Right ventricle myocardium inferior (tissue), 1 donor: ENCODE measurements at regions not wholly inside any gene's neighbourhood (a gene's known extent, or its start where the extent isn't known, plus 50 kb on each side); places are given as distances from the start of the nearest gene placed in this dataset.
A peak's percentile ranks its signal among the peaks of the same experiment; 100 is the strongest.

Experiments
- ATAC-seq: fragments of 200-7000 bp; cut with Tn5 transposase; one replicate; pipeline ENCODE4 v1.9.1; 2020; ENCODE audit warnings: mild to moderate bottlenecking, moderate library complexity
- DNase-seq: peaks from one replicate; pipeline ENCODE4 v3.0.0; 2021; ENCODE audit errors: missing footprints
- intact Hi-C: fragments of 100-400 bp; cut with DNase I; formaldehyde crosslinking; loops from one replicate; pipeline ENCODE4 v1.11.0; 2022
- donor health status: DM: no; HTN: yes; CAD: no; lungs with severe emphysema.

DNA sequence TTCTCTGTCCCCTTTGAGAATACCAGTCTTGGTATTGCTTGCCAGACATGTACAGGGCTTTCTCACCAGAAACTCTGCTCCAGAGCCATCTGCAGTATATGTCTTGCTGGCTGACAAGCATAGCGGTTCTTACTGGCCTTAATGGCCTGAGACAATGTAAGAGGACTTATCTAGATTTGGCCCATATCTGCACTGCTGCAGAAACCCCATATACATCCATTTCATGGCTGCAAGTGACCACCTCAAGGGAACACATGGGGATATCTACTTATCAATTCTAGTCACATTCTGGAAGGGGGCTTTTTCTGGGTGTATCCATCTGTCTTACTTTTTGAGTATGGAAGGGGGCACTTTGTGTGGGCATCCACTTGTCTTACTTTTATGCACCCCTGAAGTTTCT lies 375.5 kb upstream of the RBMY1B start:
- no peak for ATAC-seq
- DNase-seq: no peak
- intact Hi-C loops: no loop called here

GRCh38 chrY:21138056-21138758 lies 372.9 kb upstream of the RBMY1B start:
- DNase-seq (no peak), ATAC-seq (no peak)
- intact Hi-C loops: no loop called here

DNA sequence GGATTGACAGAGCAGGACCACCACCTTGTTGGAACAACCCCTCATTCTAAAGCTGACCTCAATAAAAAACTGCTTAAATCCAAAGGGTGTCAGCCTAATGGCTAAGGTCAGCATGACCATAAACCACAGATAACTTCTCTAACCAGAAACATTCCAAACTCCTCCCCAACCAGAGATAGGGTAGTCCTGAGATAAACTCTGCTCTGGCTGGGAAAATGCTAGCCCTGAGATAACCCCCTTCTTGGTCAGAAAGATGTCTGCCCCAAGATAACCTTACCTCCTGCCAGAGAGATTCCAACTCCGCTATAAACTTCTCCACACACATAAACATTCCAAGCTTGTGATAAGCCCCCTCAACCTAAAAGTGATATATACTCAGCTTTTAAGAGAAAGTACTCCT lies 364.8 kb upstream of the RBMY1B start:
- ATAC-seq: no peak
- DNase-seq: no peak
- intact Hi-C loops: no loop called here

DNA sequence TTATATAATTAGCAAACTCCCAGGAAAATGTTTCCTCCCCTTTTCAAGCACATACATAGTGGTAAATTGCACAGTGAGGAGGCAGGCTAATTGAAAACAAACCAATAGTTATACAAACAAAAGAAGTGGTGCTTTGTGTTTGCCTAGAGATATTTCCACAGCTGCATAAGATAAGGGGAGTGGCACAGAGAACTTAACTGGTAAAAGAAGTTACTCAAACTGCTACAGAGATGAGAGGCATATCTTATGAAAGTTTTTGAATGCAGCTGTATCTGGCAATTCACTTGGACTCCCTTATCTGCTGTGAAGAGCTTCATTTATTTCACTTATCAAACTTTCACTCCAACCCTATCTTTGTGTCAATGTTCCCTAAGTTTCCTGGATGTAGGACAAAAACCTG lies 361.2 kb upstream of the RBMY1B start:
- no peak for ATAC-seq
- no peak for DNase-seq
- intact Hi-C loops: no loop called here

DNA sequence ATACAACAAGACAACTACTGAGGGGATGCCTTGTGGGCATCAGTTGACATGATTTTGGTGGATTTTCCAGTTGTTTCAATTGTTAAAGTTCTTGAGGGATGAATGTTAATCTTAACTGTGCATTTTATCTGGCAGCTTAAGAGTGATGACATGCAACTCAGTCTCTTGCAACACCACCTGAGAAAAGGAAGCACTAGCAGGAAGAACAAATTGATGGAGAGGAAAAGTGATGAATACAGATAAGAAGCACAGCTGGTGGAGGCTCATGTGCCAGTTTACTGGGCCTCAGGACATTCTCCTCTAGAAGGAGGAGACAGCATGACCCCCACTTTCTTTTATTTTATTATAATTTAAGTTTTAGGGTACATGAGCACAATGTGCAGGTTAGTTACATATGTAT lies 341.3 kb upstream of the RBMY1B start:
- intact Hi-C loops: no loop called here
- ATAC-seq (no peak), DNase-seq (no peak)

GRCh38 chrY:21174697-21175463 lies 336.3 kb upstream of the RBMY1B start:
- no peak for ATAC-seq
- DNase-seq: no peak
- intact Hi-C loops: no loop called here

GRCh38 chrY:21175505-21175904 lies 335.6 kb upstream of the RBMY1B start:
- DNase-seq (no peak), ATAC-seq (no peak)
- intact Hi-C loops: no loop called here

- DNase-seq: no peak
- intact Hi-C loops: no loop called here
- no peak for ATAC-seq
These were observed 333.8 kb upstream of the RBMY1B start for GRCh38 chrY:21177306-21177800.

GRCh38 chrY:21178281-21178680 lies 332.9 kb upstream of the RBMY1B start:
- ATAC-seq: no peak
- DNase-seq: no peak
- intact Hi-C loops: no loop called here

- DNase-seq (no peak), ATAC-seq (no peak)
- intact Hi-C loops: no loop called here
These were observed 330.2 kb upstream of the RBMY1B start for GRCh38 chrY:21180921-21181320.

GRCh38 chrY:21184271-21184670 lies 326.9 kb upstream of the RBMY1B start:
- DNase-seq (no peak), ATAC-seq (no peak)
- intact Hi-C loops: no loop called here

GRCh38 chrY:21185419-21186105 lies 325.6 kb upstream of the RBMY1B start:
- intact Hi-C loops: no loop called here
- no peak for DNase-seq
- ATAC-seq: no peak

DNA sequence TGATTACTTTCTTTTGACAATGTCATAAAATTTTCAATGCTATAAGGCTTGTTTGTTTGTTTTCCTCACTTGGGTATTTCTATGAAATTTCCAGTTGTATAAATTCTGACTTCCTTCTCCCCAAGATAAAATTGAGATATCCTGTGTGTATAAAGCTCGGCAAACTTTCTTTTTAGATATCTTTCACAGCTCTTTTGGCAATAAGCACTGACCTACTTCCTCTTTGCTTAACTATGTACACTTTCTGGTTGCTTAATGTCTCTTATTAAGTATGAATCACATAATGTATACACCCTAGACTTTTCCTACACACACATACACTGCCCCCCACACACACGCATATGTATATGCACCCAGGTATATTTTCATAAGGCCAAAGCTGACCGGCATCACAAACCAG lies 318.4 kb upstream of the RBMY1B start:
- intact Hi-C loops: no loop called here
- no peak for DNase-seq
- ATAC-seq: no peak

- ATAC-seq (no peak), DNase-seq (no peak)
- intact Hi-C loops: no loop called here
These were observed 310.9 kb upstream of the RBMY1B start for GRCh38 chrY:21200246-21200645.

DNA sequence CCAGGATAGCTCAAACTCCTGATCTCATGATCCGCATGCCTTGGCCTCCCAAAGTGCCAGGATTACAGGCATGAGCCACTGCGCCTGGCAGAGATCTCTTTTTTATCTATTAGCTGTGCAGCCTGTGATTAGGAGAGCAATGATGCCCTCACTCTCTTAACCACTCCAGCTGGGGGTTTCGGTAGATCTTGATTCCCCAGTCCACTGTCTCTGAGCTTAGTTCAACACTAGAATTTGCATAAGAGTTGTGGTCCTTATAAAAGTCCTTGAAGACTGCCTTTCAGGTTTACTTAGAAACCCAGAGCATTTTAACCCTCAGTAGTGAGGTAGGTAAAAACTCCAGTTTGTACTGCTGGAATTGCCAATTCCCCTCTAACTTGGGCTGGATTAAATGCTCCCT lies 283.3 kb upstream of the RBMY1B start:
- no peak for ATAC-seq
- DNase-seq: no peak
- intact Hi-C loops: no loop called here

DNA sequence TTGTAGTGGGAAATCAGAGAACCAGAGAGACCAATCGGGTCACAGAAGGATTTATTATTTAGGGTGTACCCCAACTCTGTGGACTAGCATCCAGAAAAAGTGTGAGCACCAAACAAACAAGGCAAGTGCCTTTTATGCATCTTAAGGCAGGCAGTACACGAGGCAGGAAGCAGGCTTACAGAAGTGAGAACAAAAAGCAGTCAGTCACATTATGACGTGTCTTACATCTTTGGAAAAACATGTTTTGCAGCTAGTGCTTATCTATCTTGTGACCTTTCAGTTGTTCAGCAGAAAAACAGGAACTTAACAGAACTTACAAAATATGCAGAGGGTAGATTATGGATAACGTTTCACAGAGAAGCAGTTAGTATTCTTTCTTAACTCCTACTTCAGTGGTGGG lies 270.9 kb upstream of the RBMY1B start:
- peak; percentile 34 for ATAC-seq
- intact Hi-C loops: no loop called here
- DNase-seq: no peak

DNA sequence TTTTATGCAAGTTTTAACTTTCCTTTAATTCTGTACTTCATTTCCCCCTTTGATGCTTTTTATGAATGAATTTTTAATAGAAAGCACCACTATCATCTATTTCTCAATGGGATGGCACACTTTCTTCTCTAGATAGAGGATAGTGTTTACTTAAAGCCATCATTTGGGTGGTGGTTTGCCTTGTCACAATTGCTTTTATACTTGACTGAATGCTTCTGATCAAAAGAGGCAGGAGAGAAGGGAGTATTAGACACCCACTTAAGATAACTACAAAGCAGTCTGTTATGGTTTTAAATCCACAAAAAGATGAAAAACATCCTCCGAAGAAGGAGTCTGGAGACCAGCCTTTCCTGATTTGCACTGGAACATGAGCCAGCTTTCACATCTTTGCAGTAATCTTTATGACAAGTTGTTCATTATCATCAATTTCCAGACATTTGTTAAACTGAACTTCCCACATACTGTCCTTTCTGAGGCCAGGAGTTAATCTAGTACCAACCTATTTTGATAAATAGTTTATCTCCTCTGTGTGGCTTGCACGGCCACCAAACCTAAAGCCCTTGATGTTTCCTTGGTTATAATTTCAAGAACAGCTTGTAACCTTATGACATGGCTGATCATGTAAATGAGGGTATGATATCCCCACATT lies 270.4 kb upstream of the RBMY1B start:
- intact Hi-C loops: no loop called here
- ATAC-seq (no peak), DNase-seq (no peak)

- no peak for DNase-seq
- intact Hi-C loops: no loop called here
- ATAC-seq: no peak
These were observed 268.3 kb upstream of the RBMY1B start for GRCh38 chrY:21242793-21243192.

DNA sequence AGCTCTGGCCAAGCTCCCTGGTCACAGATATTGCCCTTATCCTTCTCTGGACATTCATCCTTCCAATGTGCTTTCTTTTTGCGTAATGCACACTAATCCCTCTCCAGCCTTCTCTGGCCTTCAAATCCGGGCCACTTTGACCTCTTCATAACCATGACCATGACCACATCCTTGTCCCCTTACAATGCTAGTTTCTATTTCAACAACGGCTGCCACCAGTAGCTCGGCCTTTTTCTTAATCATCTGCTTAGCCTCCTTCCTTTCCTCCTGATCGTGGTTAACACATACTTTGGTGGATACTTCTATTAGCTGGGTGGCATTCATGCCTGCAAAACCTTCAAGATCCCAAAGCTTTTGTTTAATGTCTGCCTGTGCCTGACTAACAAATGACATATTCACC lies 264.4 kb upstream of the RBMY1B start:
- ATAC-seq (no peak), DNase-seq (no peak)
- intact Hi-C loops: no loop called here

- ATAC-seq (no peak), DNase-seq (no peak)
- intact Hi-C loops: no loop called here
These were observed 262.5 kb upstream of the RBMY1B start for GRCh38 chrY:21248591-21248990.
